Right lobe of liver (tissue), 6 donors: ENCODE measurements at regions not wholly inside any gene's neighbourhood (a gene's known extent, or its start where the extent isn't known, plus 50 kb on each side); places are given as distances from the start of the nearest gene placed in this dataset.

ENCODE experiments used
- ATAC-seq, 4 donors: fragments of 200-7000 bp; cut with Tn5 transposase; one replicate each; pipeline ENCODE4 v1.9.1; 2020; ENCODE audit warnings: mild to moderate bottlenecking in 4 of 4, moderate library complexity in 4 of 4
- DNase-seq, 3 donors: peaks; one replicate each; pipeline ENCODE4 v3.0.0-alpha.2; 2020
- H3K27ac ChIP-seq, 3 donors: fragments of 200-600 bp; one replicate each; pipeline ENCODE4 v1.8.0; 2022
- H3K27me3 ChIP-seq, 2 donors: fragments of 200-600 bp; one replicate each; pipeline ENCODE4 v1.8.0; 2022
- H3K36me3 ChIP-seq, 4 donors: fragments of 200-600 bp; sonication (generic) in 1 of 4; one replicate each; pipeline versions ENCODE4 v1.5.1 to v1.8.0; 2017 to 2022; ENCODE audit warnings: control low read depth in 1 of 4
- H3K4me1 ChIP-seq, 4 donors: fragments of 200-600 bp; sonication (generic) in 1 of 4; one replicate each; pipeline versions ENCODE4 v1.5.1 to v1.8.0; 2017 to 2022; ENCODE audit warnings: control low read depth in 1 of 4
- H3K4me3 ChIP-seq, 3 donors: fragments of 200-600 bp; one replicate each; pipeline ENCODE4 v1.8.0; 2022
- H3K9me3 ChIP-seq, 4 donors: fragments of 200-600 bp; sonication (generic) in 1 of 4; one replicate each; pipeline versions ENCODE4 v1.5.1 to v1.8.0; 2017 to 2022; ENCODE audit warnings: control low read depth in 1 of 4
- POLR2A ChIP-seq: fragments of 450-650 bp; IDR thresholded peaks from one replicate; pipeline ENCODE4 v1.6.1; 2017; ENCODE audit warnings: antibody characterized with exemption, mild to moderate bottlenecking
- WGBS: methylation state at CpG from one replicate; pipeline ENCODE4 v1.1.6; 2018; ENCODE audit warnings: low coverage, low lambda C conversion rate; ENCODE audit not compliant: insufficient coverage; ENCODE audit errors: missing lambda C conversion rate; 5-methylcytosine and 5-hydroxymethylcytosine counted together
- intact Hi-C, 2 donors: fragments of 100-400 bp; cut with DNase I; formaldehyde crosslinking; loops; one replicate each; pipeline versions ENCODE4 v1.11.2 to v1.14.1; 2022
- TF ChIP-seq, protein P1 (sequence below), 4 donors: fragments of 200-600 bp in 3 of 4; fragments of 450-650 bp in 1 of 4; IDR thresholded peaks; one replicate each; pipeline versions ENCODE4 v1.5.1 to v1.8.0; 2016 to 2022; ENCODE audit warnings: antibody characterized with exemption in 4 of 4, mild to moderate bottlenecking in 2 of 4
- donor health status: DM: no; HTN: yes; CAD: no.
- donor health status: DM: no; HTN: no; CAD: no.
- donor health status: DM: no; HTN: no; CAD: no.
- donor health status: DM: no; HTN: yes; CAD: no.
- donor health status: DM: no; HTN: yes; CAD: no.

GRCh38 chr3:6518709-6519345 is 342.1 kb upstream of the GRM7 start:
- DNase-seq (no peak), ATAC-seq (no peak)
- TF ChIP-seq POLR2A: no peak
- TF ChIP-seq, protein P1, sequence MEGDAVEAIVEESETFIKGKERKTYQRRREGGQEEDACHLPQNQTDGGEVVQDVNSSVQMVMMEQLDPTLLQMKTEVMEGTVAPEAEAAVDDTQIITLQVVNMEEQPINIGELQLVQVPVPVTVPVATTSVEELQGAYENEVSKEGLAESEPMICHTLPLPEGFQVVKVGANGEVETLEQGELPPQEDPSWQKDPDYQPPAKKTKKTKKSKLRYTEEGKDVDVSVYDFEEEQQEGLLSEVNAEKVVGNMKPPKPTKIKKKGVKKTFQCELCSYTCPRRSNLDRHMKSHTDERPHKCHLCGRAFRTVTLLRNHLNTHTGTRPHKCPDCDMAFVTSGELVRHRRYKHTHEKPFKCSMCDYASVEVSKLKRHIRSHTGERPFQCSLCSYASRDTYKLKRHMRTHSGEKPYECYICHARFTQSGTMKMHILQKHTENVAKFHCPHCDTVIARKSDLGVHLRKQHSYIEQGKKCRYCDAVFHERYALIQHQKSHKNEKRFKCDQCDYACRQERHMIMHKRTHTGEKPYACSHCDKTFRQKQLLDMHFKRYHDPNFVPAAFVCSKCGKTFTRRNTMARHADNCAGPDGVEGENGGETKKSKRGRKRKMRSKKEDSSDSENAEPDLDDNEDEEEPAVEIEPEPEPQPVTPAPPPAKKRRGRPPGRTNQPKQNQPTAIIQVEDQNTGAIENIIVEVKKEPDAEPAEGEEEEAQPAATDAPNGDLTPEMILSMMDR (IDR thresholded peaks at IDR 0.05): no peak
- WGBS: 50% methylated on average over 6 of the region's 6 CpGs
- no peaks in the 10 kb centered on the region for H3K36me3 ChIP-seq
- intact Hi-C loops: no loop called here
- no peak overlapping the region for H3K27ac ChIP-seq
- no peaks in the 10 kb centered on the region for H3K27me3 ChIP-seq
- no peaks in the 10 kb centered on the region for H3K9me3 ChIP-seq
- no peak overlapping the region for H3K4me3 ChIP-seq
- H3K4me1 ChIP-seq: no peaks in the 10 kb centered on the region

- TF ChIP-seq, protein P1 (IDR thresholded peaks at IDR 0.05): no peak
- TF ChIP-seq POLR2A: no peak
- intact Hi-C loops: no loop called here
- H3K27ac ChIP-seq: no peak overlapping the region
- WGBS: 38% methylated on average over 2 of the region's 2 CpGs
- no peaks in the 10 kb centered on the region for H3K36me3 ChIP-seq
- no peak overlapping the region for H3K4me3 ChIP-seq
- DNase-seq: no peak
- no peak for ATAC-seq
- H3K27me3 ChIP-seq: no peaks in the 10 kb centered on the region
- H3K9me3 ChIP-seq: no peaks in the 10 kb centered on the region
- no peaks in the 10 kb centered on the region for H3K4me1 ChIP-seq
Measured at GRCh38 chr3:6521369-6522113, 339.4 kb upstream of the GRM7 start.

DNA sequence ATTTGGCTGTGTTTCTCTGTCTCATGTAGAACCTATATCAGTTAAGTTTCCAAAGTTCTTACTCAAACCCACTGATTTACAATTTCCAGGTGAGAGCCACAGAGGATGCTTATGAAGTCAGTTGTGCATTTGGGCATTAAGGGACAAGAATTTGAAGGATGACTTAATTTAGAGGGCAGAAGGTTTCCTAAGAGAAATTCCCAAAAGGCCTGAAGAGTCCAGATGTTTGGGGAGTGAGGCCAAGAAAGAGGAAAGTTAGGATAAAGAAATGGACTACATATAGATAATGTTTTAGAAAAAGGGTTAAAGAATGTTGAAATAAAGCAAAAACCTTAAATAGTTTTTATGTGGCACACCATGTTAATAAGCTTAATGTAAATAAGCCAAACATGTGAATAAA is 338.7 kb upstream of the GRM7 start:
- Histone ChIP-seq H3K9me3 (no peaks in the 10 kb centered on the region), H3K36me3 (no peaks in the 10 kb centered on the region), H3K27me3 (no peaks in the 10 kb centered on the region), H3K4me3 (no peak overlapping the region), H3K27ac (no peak overlapping the region), H3K4me1 (no peaks in the 10 kb centered on the region)
- ATAC-seq (no peak), DNase-seq (no peak)
- no peak for TF ChIP-seq POLR2A
- TF ChIP-seq, protein P1 (IDR thresholded peaks at IDR 0.05): no peak
- intact Hi-C loops: no loop called here

DNA sequence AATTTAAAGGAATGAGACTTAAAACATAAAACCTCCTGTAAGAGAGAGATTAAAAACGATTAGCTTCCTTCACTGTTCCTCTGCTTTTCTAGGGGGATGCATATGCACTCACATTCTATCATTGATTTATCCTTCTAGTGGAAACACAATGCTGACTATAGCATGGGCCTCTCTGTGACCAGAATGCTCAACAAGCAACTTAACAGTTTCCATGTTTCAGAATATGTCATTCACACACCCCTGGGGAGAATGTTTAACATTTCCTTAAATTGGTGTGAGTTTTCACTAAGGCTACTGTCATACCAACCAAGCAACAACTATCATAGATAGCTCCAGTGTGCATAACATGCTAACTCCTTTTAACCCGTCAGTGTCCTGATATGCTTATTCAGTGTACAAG is 337.9 kb upstream of the GRM7 start:
- no peak for ATAC-seq
- Histone ChIP-seq H3K36me3 (no peaks in the 10 kb centered on the region), H3K27me3 (no peaks in the 10 kb centered on the region), H3K4me1 (no peaks in the 10 kb centered on the region), H3K4me3 (no peak overlapping the region), H3K9me3 (no peaks in the 10 kb centered on the region), H3K27ac (no peak overlapping the region)
- WGBS: 35% methylated on average over 2 of the region's 2 CpGs
- intact Hi-C loops: no loop called here
- DNase-seq: no peak
- TF ChIP-seq POLR2A: no peak
- TF ChIP-seq, protein P1 (IDR thresholded peaks at IDR 0.05): no peak
